Activated T-helper 1 cell treated with anti-CD3 and anti-CD28 coated beads, Interleukin-12 subunit alpha, Interleukin-12 subunit beta, Interleukin-2, Interleukin-4 antibody, amounts not matched to agents 30 ng/mL and 10 ng/mL and 1 ng/mL, durations not matched to agents 14 hours and 24 hours and 36 hours (primary cell): ENCODE measurements at regions not wholly inside any gene's neighbourhood (a gene's known extent, or its start where the extent isn't known, plus 50 kb on each side); places are given as distances from the start of the nearest gene placed in this dataset.

Source experiments
- DNase-seq: peaks from one replicate; pipeline ENCODE4 v3.0.0; 2021; ENCODE audit warnings: low spot score
- H3K27ac Mint-ChIP-seq: one replicate; pipeline ENCODE4 v1.8.0; 2021; ENCODE audit warnings: mild to moderate bottlenecking, mixed read lengths
- H3K27me3 Mint-ChIP-seq: one replicate; pipeline ENCODE4 v1.8.0; 2022; ENCODE audit warnings: mild to moderate bottlenecking, moderate library complexity, mixed read lengths; ENCODE audit not compliant: insufficient read depth
- H3K36me3 Mint-ChIP-seq: one replicate; pipeline ENCODE4 v1.8.0; 2021; ENCODE audit warnings: low read depth, mixed read lengths
- H3K4me1 Mint-ChIP-seq: one replicate; pipeline ENCODE4 v1.8.0; 2021; ENCODE audit warnings: low read depth, mixed read lengths
- H3K4me3 Mint-ChIP-seq: one replicate; pipeline ENCODE4 v1.8.0; 2021; ENCODE audit warnings: mild to moderate bottlenecking, moderate library complexity, mixed read lengths
- H3K9me3 Mint-ChIP-seq: one replicate; pipeline ENCODE4 v1.8.0; 2021; ENCODE audit warnings: mixed read lengths
- intact Hi-C: fragments of 100-400 bp; cut with micrococcal nuclease; formaldehyde crosslinking; loops from one replicate; pipeline ENCODE4 v1.15.1; 2024

DNA sequence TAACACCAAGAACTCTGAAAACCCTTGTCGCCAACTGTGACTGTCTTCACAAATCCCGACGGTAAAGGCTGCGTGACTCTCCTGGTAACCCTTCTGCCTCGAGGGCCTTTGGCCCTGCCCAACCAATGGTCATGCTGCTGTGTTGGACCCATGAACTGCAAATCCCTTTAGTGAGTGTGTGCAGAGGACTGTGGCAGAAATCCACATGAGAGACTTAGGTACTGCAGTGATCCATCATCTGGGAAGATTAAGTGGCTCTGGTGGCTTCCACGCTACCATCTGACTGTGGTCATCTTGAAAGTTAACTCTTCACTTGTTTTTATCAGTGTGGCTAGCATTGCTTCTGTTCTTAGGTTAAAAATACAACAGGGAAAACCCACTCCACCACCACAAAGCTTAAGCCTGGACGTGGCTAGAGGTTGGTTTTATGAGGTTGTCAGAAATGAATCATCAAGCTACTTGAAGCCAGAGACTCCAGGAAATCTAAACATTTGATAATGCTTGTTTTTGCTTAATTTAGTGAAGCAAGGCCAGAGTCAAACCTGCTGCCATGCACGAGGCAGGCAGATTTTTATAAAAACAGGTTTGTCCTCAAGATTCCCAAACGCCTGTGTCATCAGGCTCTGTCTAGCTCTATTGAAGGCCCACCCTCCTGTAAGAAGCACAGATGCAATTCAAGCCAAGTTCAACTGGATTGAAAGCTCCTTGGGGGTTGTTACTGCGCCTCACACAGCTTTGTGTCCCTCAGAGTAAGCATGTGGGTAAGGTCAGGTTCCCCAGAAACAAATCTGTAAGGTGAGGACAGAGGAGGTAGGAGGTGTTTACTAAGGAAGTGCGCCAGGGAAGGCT lies 52.7 kb upstream of the ERCC6L2 start:
- Mint-ChIP-seq H3K27me3 (peaks cover 31% of the 10 kb centered on the region), H3K9me3 (no peaks in the 10 kb centered on the region), H3K4me1 (peaks cover 29% of the 10 kb centered on the region), H3K4me3 (no peak overlapping the region), H3K36me3 (peaks cover 7% of the 10 kb centered on the region), H3K27ac (peak overlapping the region; percentile 77)
- DNase-seq: peak; percentile 54
- intact Hi-C loops: loop anchor here (1.0 kb wide), 3 partner anchors 29 to 99 kb away; partner anchors contain the start of gene ERCC6L2

GRCh38 chr9:95822015-95822414 lies 53.5 kb upstream of the ERCC6L2 start:
- peaks cover 5% of the 10 kb centered on the region for H3K36me3 Mint-ChIP-seq
- peaks cover 33% of the 10 kb centered on the region for H3K27me3 Mint-ChIP-seq
- no peaks in the 10 kb centered on the region for H3K9me3 Mint-ChIP-seq
- H3K4me3 Mint-ChIP-seq: no peak overlapping the region
- H3K27ac Mint-ChIP-seq: no peak overlapping the region
- intact Hi-C loops: loop anchor here (1.0 kb wide), 2 partner anchors 53 to 98 kb away; partner anchors contain the start of gene ERCC6L2
- H3K4me1 Mint-ChIP-seq: peaks cover 29% of the 10 kb centered on the region
- no peak for DNase-seq

- Mint-ChIP-seq H3K9me3 (no peaks in the 10 kb centered on the region), H3K27ac (no peak overlapping the region), H3K36me3 (peaks cover 6% of the 10 kb centered on the region), H3K4me3 (no peak overlapping the region), H3K27me3 (peaks cover 25% of the 10 kb centered on the region), H3K4me1 (peaks cover 29% of the 10 kb centered on the region)
- no peak for DNase-seq
- intact Hi-C loops: no loop called here
These were observed 55.4 kb upstream of the ERCC6L2 start for GRCh38 chr9:95820074-95820473.

GRCh38 chr9:95819636-95820035 lies 55.9 kb upstream of the ERCC6L2 start:
- Mint-ChIP-seq H3K36me3 (peaks cover 7% of the 10 kb centered on the region), H3K9me3 (no peaks in the 10 kb centered on the region), H3K4me1 (peaks cover 29% of the 10 kb centered on the region), H3K27ac (no peak overlapping the region), H3K27me3 (peaks cover 25% of the 10 kb centered on the region), H3K4me3 (no peak overlapping the region)
- intact Hi-C loops: no loop called here
- DNase-seq: no peak

DNA sequence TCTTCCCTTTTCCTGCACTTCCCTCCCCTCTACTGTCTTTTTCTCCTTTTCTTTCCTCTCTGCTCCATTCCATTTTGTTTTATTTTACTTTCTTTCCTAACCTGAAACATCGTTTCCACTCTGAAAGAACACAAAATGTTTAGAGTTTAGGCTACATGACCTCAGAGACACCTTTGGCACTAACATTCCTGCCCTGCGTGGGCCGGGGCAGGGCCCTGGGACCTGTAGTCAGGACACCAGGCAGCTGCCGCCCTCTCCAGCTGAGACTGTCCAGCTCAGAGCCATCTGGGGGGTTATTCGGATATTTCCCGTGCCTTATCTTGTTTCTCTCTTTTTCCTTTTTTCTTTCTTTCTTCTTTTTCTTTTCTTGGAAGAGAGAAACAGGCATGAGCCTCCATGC lies 58.3 kb upstream of the ERCC6L2 start:
- peaks cover 30% of the 10 kb centered on the region for H3K27me3 Mint-ChIP-seq
- no peaks in the 10 kb centered on the region for H3K9me3 Mint-ChIP-seq
- no peak overlapping the region for H3K4me3 Mint-ChIP-seq
- H3K36me3 Mint-ChIP-seq: peaks cover 9% of the 10 kb centered on the region
- peaks cover 13% of the 10 kb centered on the region for H3K4me1 Mint-ChIP-seq
- no peak for DNase-seq
- no peak overlapping the region for H3K27ac Mint-ChIP-seq
- intact Hi-C loops: no loop called here

- DNase-seq: no peak
- H3K4me1 Mint-ChIP-seq: peaks cover 8% of the 10 kb centered on the region
- H3K27me3 Mint-ChIP-seq: peaks cover 31% of the 10 kb centered on the region
- no peak overlapping the region for H3K4me3 Mint-ChIP-seq
- intact Hi-C loops: no loop called here
- H3K36me3 Mint-ChIP-seq: peaks cover 14% of the 10 kb centered on the region
- H3K9me3 Mint-ChIP-seq: no peaks in the 10 kb centered on the region
- H3K27ac Mint-ChIP-seq: no peak overlapping the region
These were observed 58.8 kb upstream of the ERCC6L2 start for GRCh38 chr9:95816716-95817115.

GRCh38 chr9:95815961-95816360 lies 59.5 kb upstream of the ERCC6L2 start:
- Mint-ChIP-seq H3K4me3 (no peak overlapping the region), H3K36me3 (peaks cover 14% of the 10 kb centered on the region), H3K9me3 (no peaks in the 10 kb centered on the region), H3K4me1 (peaks cover 5% of the 10 kb centered on the region), H3K27me3 (peaks cover 25% of the 10 kb centered on the region), H3K27ac (no peak overlapping the region)
- intact Hi-C loops: no loop called here
- DNase-seq: no peak

DNA sequence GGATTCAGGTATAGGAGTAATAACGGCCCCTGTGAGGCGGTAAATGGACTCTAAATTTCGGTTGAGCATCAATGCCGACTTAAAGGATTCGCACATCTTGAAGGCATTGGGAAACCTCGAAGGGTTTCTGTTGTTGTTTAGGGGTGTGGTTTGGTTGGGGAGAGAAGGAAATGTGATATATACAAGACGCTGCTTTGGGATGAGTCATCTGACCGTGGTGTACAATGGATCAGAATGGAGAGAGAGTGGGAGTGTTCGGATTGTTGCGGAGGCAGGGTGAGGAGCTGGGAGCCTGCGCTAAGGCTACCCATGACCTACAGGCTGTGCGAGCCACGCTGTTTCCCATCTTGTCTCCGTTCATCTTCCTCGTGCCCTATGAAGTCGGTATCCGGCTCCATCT lies 60.4 kb upstream of the ERCC6L2 start:
- DNase-seq: no peak
- peaks cover 14% of the 10 kb centered on the region for H3K36me3 Mint-ChIP-seq
- H3K27ac Mint-ChIP-seq: no peak overlapping the region
- H3K4me3 Mint-ChIP-seq: no peak overlapping the region
- peaks cover 7% of the 10 kb centered on the region for H3K4me1 Mint-ChIP-seq
- H3K9me3 Mint-ChIP-seq: no peaks in the 10 kb centered on the region
- intact Hi-C loops: no loop called here
- H3K27me3 Mint-ChIP-seq: peaks cover 21% of the 10 kb centered on the region

GRCh38 chr9:95813923-95814322 lies 61.6 kb upstream of the ERCC6L2 start:
- Mint-ChIP-seq H3K27me3 (peaks cover 18% of the 10 kb centered on the region), H3K9me3 (no peaks in the 10 kb centered on the region), H3K4me1 (peaks cover 15% of the 10 kb centered on the region), H3K36me3 (peaks cover 11% of the 10 kb centered on the region), H3K4me3 (no peak overlapping the region), H3K27ac (no peak overlapping the region)
- intact Hi-C loops: no loop called here
- no peak for DNase-seq

DNA sequence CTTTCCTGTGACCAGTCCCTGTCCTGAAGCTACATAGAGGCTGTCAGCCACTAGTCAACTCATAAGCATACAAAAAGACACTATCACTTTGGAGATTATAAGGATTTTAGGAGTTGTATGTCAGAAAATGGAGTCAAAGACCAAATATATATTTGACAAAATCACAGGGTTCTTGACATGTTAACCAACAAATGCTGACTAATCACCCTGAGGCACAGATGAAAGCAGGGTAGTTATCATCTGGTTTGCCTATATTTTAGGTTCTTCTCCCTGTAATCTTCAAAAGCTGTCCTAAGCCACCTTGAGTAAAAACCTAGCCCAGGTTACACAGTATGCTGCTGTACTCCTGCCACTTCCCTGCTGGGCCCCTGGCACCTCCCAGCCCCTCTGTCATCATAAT lies 64.7 kb upstream of the ERCC6L2 start:
- Mint-ChIP-seq H3K27me3 (peaks cover 19% of the 10 kb centered on the region), H3K4me1 (peaks cover 23% of the 10 kb centered on the region), H3K27ac (no peak overlapping the region), H3K4me3 (no peak overlapping the region), H3K36me3 (peaks cover 11% of the 10 kb centered on the region), H3K9me3 (no peaks in the 10 kb centered on the region)
- no peak for DNase-seq
- intact Hi-C loops: no loop called here

GRCh38 chr9:95810133-95810532 lies 65.4 kb upstream of the ERCC6L2 start:
- no peaks in the 10 kb centered on the region for H3K9me3 Mint-ChIP-seq
- peaks cover 18% of the 10 kb centered on the region for H3K27me3 Mint-ChIP-seq
- H3K4me1 Mint-ChIP-seq: peaks cover 23% of the 10 kb centered on the region
- peaks cover 10% of the 10 kb centered on the region for H3K36me3 Mint-ChIP-seq
- no peak overlapping the region for H3K4me3 Mint-ChIP-seq
- no peak for DNase-seq
- intact Hi-C loops: no loop called here
- no peak overlapping the region for H3K27ac Mint-ChIP-seq

- intact Hi-C loops: loop anchor here (5.0 kb wide), 2 partner anchors 87 to 208 kb away; no protein-coding TSS in a partner anchor
- DNase-seq: no peak
- no peak overlapping the region for H3K4me3 Mint-ChIP-seq
- peaks cover 10% of the 10 kb centered on the region for H3K36me3 Mint-ChIP-seq
- peaks cover 16% of the 10 kb centered on the region for H3K27me3 Mint-ChIP-seq
- H3K4me1 Mint-ChIP-seq: peaks cover 23% of the 10 kb centered on the region
- no peak overlapping the region for H3K27ac Mint-ChIP-seq
- no peaks in the 10 kb centered on the region for H3K9me3 Mint-ChIP-seq
These were observed 65.8 kb upstream of the ERCC6L2 start for GRCh38 chr9:95809686-95810085.

- Mint-ChIP-seq H3K4me3 (no peak overlapping the region), H3K9me3 (peaks cover 4% of the 10 kb centered on the region), H3K27me3 (peaks cover 11% of the 10 kb centered on the region), H3K4me1 (peaks cover 23% of the 10 kb centered on the region), H3K27ac (no peak overlapping the region), H3K36me3 (peaks cover 8% of the 10 kb centered on the region)
- intact Hi-C loops: loop anchor here (5.0 kb wide), 2 partner anchors 86 to 209 kb away; no protein-coding TSS in a partner anchor
- no peak for DNase-seq
These were observed 67.5 kb upstream of the ERCC6L2 start for GRCh38 chr9:95808011-95808410.
